C4-2B (cell line): ENCODE measurements at regions not wholly inside any gene's neighbourhood (a gene's known extent, or its start where the extent isn't known, plus 50 kb on each side); places are given as distances from the start of the nearest gene placed in this dataset.

ENCODE experiments used
- ZFX ChIP-seq: fragments of 450-650 bp; IDR thresholded peaks from 2 replicates; pipeline ENCODE4 v1.6.1; 2017
- TF ChIP-seq, protein P1 (sequence below): fragments of 450-650 bp; conservative IDR thresholded peaks from 2 replicates; pipeline ENCODE4 v1.5.1; 2017; ENCODE audit warnings: mild to moderate bottlenecking

GRCh38 chrX:39890807-39891206, 207.0 kb downstream of the BCOR start:
- TF ChIP-seq, protein P1, sequence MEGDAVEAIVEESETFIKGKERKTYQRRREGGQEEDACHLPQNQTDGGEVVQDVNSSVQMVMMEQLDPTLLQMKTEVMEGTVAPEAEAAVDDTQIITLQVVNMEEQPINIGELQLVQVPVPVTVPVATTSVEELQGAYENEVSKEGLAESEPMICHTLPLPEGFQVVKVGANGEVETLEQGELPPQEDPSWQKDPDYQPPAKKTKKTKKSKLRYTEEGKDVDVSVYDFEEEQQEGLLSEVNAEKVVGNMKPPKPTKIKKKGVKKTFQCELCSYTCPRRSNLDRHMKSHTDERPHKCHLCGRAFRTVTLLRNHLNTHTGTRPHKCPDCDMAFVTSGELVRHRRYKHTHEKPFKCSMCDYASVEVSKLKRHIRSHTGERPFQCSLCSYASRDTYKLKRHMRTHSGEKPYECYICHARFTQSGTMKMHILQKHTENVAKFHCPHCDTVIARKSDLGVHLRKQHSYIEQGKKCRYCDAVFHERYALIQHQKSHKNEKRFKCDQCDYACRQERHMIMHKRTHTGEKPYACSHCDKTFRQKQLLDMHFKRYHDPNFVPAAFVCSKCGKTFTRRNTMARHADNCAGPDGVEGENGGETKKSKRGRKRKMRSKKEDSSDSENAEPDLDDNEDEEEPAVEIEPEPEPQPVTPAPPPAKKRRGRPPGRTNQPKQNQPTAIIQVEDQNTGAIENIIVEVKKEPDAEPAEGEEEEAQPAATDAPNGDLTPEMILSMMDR, result no peak
- TF ChIP-seq ZFX, result no peak
